ENCODE measurements at regions not wholly inside any gene's neighbourhood (a gene's known extent, or its start where the extent isn't known, plus 50 kb on each side); places are given as distances from the start of the nearest gene placed in this dataset.
"Not testable (repeated sequence)": the region's sequence is repeated elsewhere in the genome, so short reads cannot be mapped to it uniquely, and the experiment has no call there.

DNA sequence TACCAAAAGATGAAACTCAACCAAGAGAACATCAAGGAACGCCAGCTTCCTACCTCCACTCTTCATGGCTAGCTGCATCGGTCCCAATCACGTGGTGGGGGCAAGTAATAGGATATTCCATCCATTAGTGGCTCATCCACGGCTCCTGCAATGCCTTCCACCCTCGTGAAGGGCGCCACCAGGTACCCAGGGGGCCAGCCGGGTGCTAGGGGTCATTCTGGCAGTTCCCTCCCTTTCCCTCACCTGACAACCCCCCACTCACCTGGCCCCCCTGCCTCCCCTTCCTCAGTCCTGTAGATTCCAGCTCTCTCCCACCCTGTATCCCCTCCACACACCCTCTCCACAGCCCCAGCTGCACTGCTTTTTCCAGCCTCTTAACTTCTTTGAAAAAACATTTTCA is 161.9 kb downstream of the URI1 start:
- no peak for FAIRE-seq

DNA sequence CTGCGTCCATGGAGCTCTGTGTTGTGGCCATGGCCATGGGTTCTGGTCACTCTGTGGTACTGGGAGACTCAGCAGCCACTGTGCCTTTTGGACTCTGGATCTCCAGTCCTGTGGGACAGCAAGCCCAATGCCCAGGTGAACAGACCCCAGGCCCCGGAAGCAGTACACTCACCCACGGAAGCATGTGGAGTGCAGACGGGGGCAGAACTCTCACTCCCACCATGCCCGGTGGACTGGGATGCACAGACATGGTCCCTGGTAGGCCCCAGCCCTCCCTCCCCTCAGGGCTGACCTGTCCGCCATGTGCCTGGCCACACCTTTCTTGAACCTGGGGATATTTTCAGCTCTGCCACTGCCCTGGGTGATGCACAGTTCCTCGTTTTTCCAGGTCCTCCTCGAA is 163.3 kb downstream of the URI1 start:
- no peak for FAIRE-seq

DNA sequence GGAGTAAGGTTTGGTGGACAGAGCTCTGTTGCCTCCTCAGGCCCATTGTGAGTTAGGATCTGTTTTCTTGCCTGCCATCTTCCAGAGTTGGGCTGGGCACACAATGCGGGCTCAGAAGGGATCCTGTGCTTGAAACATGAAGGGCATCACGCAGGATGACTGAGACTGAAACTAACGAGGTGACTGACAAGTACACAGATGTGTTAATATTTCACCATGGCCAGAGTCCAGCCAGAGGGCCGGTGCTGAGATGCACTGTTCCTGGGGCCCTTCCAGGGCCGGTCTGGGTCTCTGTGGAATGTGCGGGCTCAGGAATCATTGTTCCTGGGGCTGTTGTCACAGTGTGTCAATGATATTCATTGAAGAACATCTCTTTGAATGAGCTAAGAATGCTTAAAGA is 163.7 kb downstream of the URI1 start:
- no peak for FAIRE-seq

DNA sequence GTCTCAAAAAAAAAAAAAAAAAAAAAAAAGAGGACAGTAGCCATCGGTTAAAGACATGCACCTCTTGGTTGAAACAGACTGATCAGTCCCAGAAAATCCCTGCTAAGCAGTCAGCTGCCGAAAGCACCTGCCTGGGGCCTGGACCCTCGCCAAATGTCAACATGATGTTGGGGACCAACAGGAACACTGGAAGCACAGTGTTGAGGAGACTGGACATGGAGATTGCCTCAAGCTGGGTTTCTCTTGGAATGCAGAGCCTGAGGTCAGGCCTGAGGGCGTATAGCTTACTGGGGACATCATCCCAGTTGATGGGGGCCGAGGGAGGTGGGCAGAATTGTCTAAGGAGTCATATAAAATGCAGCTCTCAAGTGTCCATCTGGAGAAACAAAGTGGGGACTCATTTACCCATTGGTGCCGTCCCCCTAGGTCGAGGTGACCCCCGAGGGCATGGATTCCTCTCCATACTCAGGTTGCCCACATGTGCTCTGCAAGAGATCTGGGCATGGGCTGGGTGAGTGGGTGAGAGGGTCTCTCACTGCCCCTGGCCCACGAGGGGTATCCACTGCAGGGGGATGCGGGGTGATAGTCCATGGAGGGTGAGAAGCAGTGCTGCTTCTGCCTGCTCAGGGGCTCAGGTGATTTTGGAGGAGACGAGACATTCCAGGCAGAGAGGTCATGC is 164.5 kb downstream of the URI1 start:
- no peak for FAIRE-seq

DNA sequence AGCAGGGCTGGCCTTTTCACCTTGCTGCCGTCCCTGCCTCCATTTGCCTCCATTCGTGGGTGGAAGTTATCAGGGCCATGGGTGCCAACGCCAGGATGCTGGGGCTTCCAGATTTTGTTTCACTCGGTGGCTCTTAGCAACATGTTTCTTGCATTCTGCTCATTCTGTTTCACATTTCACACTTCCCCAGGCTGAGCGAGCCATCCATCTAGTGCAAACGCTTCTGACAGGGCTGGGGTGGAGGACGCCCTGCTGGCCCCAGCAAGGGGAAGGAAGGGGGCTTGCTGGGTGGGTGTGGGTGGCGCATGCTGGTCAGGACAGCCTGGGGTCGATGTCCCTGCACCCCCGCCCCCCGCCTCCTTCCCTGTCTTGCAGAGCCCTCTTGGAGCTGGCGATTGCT is 165.2 kb downstream of the URI1 start:
- no peak for FAIRE-seq

DNA sequence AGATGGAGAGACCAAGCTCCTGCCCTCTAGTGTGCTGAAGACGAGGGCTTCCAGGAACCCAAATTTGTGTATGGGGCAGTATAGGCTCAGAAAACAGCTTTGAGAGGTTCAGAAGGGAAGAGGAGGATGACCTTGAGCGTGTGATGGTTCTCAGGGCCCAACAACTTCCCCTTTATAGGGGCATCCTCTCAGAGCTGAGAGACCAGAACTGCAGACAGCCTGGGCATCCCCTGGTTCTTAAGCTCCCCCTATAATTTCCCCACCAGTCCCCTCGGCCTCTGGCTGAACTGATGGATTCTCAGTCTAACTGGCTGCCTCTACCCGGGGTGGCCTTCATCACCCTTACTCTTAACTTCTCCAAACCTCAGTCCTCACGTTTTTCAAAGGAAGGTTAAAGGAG is 167.5 kb downstream of the URI1 start:
- no peak for FAIRE-seq

DNA sequence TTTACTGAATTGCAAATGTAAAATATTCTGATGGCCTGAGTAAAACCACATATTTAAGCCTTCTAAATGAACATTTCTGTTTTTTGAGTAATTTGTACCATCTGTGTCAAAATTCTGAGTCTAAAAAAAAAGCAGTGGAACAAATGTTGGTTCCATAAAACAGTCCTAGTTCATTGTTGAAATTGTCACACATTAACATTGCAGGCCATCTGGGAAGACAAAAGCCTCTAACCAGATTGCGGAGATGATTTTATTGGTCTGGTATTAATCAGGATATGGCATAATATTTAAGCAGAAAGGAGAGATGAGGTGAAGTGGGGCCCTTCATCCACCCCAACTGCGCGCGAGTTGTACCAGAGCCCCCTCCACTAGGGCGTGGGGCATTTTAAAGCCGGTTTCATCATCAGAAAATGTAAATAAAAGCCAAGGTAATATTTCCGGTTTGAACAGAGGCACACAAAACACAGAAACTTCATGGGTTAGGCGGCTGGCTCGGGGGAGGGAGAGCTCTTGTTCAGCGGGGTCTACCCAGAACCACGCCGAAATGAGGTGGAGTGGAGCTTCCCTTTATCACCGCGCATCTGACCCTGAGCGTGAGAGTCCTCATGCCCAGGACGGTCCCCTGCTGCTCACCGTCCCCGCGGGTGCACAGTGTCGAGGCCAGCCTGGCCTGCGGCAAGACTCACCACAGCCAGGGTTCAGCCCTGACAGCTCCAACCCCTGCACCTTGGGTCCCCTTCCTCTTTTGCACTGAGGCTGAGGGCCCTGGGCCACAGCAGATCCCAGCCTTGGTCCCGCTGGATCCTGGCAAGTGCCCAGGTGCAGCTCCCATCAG is 169.2 kb downstream of the URI1 start:
- FAIRE-seq, result no peak

DNA sequence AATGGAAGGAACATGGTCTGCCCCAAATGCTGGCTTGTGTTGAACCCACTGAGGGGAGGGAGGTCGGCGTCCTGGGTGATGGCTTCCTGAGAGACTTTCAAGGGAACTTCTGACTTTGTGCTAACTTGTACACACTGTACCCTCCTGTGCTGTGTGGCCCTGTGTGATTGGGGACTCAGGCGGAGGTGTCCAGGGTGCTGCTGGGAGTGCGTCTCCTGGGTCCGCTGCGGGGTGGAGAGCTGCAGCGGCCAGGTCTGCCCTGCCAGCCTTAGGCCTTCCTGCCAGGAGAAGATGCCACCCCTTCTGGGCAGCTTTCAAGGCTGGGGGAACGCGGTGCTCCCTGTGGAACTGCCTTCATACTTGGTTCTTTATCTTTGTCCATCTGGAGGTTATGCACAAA is 170.1 kb downstream of the URI1 start:
- no peak for FAIRE-seq

DNA sequence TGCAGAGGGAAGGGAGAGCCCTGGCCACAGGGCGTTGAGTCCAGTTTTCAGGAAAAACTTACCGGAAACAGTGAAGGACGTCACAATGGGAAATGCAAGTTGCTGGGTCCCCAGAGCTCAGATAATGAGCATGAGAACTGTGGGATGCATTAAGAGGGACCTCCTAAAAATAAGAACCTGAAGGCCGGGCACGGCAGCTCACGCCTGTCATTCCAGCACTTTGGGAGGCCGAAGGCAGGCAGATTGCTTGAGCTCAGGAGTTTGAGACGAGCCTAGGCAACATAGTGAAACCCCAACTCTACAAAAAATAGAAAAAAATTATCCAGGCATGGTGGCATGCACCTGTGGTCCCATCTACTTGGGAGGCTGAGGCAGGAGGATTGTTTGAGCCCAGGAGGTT is 170.6 kb downstream of the URI1 start:
- FAIRE-seq, result no peak

DNA sequence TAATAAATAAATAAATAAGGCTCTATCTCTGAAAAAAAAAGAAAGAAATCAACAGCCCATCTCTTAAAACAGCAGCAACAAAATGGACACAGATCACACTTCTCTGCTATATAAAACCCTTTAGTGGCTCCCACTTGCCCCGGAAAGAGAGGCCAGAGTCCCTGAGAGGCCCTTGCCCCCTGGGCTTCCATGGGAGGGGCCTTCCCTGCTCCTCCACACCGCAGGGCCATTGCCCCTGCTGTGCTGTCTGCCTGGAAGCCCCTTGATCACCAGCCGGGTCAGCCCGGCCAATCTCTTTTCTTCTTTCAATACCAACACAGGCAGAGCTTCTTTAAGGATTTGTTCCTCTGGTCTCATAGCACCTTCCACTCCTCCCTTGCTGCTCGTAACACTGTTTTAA is 171.1 kb downstream of the URI1 start:
- no peak for FAIRE-seq

DNA sequence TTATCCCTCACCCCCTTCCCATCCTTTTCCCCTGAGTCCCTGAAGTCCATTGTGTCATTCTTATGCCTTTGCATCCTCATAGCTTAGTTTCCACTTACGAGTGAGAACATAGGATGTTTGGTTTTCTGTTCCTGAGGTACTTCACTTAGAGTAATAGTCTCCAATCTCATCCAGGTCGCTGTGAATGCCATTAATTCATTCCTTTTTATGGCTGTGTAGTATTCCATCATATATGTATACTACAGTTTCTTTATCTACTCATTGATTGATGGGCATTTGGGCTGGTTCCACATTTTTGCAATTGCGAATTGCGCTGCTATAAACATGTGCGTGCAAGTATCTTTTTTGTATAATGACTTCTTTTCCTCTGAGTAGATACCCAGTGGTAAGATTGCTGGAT is 172.1 kb downstream of the URI1 start:
- FAIRE-seq, result not testable (repeated sequence)

DNA sequence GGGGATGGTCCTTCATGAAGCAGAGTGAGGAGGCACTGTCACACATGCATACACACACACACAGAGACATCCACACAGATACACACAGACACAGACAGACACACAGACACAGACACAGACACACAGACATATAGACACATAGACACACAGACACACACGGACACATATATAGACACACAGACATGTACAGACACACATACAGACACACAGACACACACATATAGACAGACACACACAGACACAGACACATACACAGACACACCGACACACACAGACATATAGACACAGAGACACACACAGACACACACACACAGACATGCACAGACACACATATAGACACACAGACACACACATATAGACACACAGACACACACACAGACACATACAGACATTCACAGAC is 173.9 kb downstream of the URI1 start:
- no peak for FAIRE-seq

DNA sequence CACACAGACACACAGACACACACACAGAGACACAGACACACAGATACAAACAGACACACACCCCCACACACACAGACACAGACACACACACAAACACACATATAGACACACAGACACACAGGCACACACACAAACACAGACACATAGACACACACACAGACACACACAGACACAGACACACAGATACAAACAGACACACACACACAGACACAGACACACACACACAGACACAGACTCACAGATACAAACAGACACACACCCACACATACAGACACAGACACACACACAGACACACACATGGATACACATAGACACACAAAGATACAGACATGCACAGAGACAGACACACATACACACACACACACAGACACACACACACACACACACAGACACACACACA is 174.5 kb downstream of the URI1 start:
- FAIRE-seq, result no peak

DNA sequence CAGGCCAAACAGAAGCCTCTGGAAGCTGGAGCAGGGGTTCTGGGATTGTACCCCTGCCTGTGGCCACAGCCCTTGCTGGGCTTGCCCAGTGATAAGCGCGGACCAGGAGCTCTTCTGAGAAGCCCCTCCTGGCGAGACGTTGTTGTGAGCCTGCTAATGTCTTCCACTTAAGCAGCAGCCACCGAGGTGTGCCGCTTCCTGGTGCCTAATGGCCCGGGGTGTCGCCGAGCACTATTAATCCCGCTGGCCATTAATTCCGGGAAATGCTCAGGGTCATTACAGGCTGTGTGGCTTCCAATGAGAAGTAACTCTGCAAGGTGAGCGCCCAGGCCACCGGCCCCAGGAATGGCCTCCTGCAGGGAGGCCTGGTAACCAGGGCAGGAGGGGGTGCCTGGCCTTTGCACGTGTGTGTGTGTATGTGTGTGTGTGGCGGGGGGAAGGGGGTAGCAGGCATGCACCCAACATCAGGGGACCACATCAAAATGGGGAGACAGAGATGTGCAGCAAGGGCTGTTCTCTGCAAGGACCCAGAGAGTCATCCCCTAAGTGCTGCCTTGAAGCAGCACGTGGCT is 175.0 kb downstream of the URI1 start:
- no peak for FAIRE-seq

DNA sequence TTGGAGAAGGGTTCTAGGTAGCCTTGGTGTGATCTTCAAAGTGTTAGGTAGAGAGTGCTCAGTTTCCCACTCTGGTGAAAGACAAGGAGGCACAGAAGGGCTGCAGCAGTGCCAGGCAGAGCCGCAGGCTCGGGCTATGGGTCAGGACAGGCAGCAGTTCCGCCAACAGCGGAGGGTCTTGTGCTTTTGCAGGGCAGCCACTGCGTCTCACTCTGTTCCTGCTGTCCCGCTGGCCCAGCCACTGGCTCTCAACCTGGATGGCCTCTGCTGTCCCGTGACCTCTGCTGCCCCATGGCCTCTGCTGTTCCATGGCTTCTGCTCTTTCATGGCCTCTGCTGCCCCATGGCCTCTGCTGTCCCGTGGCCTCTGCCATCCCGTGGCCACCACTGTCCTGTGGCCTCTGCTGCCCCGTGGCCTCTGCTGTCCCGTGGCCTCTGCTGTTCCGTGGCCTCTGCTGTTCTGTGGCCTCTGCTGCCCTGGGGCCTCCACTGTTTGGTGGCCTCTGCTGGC is 175.7 kb downstream of the URI1 start:
- FAIRE-seq, result no peak

DNA sequence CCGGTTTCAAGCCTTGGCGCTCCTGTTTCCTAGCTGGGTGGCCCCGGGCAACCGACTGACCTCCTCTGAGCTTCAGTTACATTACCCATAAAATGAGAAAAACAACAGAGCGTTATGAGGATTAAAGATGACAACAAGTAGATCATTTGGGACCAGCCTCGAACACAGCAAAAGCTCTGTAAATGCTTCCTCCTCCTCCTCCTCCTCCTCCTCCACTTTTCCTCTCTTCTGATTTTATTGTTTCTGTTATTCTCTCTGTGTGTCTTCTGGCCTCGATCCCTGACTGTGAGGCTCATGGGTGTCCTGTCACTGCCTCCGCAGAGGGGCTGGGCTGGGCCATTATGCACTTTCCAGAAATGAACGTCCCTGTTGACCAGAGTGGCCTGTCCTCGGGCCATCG is 176.2 kb downstream of the URI1 start:
- FAIRE-seq, result no peak

DNA sequence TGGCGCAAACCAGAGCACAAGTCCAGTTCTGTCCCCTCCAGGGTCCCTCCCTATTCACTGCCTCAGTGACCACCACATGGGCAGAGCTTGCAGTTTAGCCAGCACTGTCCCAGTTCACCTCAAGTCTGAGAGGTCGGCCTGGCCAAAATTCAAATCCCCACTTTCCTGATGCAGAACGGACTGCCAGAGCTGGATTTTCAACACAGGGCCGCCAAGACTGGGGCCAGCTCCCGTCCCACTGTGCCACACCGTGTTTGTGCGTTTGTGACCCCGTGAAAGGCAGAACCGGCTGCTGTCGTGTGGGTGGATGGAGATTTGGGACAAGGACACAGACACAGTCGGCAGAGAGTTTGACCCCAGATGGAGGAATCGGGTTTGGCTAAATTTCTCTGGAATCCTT is 176.7 kb downstream of the URI1 start:
- no peak for FAIRE-seq

DNA sequence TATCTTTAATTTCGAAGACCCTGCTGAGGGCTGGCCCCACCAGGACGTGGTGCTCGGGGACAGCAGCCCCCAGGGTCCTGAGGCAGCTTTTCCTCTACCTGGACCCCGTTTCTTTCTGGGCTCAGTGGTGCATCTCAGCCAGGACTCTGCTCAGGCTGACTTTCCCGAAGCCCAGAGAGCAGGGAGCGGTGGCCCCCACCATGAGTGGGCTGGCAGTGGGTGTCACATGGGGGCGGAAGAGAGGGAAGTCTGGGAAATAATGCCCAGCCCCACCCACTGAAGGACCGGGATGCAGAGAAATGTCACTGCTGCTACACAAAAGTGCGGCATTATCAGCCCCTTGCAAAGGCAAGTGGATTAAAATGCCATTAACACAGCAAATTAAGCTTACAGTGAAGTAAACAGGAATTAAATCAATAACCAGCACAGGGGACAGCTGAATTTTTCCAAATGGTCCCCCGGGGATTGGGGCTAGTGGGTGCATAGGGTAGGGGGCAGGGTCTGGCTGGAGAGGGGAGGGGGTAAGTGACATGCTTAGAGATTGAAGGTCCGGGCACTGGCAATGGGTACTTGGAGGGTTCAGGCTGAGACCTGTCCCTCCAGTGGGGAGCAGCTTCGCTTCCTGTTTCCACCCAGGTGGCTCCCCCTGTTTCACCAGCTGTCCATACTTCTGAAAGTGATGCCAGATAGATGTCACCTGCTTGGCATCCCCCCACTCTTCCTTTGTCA is 177.3 kb downstream of the URI1 start:
- no peak for FAIRE-seq

DNA sequence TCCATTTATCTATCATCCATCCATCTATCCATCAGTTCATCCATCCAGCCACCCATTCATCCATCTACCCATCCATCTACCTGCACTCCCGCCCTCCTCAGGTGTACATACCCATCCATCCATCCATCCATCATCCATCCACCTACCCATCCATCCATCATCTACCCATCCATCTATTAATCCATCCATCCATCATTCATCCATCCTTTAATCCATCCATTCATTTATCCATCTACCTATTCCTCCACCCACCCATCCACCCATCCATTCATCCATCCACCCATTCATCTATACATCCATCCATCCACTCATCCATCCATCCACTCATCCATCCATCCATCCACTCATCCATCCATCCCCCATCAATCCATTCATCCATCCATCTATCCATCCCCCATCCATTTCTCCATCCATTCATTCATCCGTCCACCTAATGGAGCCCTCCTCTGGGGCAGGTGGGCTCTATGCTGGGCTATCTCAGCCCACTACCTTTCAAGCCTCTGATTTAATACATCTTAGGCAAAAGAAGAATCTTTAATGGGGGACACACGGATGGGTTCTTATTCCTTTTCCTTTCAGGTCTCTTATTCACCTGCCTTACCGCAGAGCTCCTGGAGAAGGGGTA is 178.9 kb downstream of the URI1 start:
- FAIRE-seq, result no peak

DNA sequence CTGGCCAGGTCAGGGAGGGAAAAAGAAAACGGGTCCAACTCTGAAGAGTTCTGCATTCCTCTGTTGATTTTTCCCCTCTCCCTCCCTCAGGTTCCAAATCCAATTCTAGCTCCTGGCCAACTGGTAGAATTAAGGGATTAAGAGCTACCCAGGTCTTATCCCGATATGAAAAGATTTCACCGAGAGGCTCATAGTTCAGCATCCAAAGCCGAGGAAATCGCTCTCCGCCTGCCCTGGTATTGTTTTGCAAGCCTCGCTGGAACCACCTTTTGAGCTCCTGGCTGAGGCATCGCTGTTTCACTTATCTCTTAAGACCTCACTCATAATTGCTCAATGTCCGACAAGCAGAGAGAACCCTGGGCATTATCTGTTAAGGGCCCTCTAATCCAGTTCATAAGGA is 180.4 kb downstream of the URI1 start:
- no peak for FAIRE-seq

DNA sequence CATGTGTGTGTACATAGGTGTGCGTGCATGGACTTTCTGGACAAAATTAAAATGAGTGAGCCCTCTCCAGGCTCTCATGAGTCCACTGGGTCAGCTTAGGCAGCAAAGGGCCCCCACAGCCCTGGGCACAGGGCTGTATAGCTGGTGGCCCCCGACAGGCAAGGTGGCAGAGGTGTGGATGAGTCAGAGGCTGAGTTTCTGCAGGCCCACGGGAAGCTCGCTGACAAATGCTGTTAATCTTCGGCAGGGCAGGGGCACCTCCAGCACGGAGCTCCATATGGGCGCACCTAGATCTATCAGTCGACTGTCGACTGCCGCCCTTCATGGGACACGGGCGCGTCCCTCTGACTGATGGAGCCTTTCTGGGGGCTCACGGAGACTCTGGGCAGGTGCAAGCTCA is 181.1 kb downstream of the URI1 start:
- FAIRE-seq, result no peak

DNA sequence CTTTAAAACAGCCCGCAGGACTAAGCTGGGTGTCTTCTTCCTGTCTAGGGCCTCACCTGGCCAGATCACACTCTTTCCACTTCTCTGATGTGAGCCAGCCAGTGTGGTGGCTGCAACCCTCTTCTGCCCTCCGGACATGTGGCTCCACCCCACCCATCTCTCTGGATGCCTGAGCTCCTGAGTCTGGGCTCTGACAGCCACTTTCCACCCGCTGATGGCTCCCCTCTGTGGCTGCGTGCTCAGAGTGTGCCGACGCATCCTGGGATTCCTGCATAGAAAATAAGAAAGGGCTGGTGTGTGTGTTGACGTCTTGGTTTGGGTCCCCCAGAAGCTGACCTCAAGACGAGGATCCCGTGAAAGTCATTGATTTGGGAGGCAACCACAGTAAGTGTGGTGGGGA is 181.6 kb downstream of the URI1 start:
- no peak for FAIRE-seq

DNA sequence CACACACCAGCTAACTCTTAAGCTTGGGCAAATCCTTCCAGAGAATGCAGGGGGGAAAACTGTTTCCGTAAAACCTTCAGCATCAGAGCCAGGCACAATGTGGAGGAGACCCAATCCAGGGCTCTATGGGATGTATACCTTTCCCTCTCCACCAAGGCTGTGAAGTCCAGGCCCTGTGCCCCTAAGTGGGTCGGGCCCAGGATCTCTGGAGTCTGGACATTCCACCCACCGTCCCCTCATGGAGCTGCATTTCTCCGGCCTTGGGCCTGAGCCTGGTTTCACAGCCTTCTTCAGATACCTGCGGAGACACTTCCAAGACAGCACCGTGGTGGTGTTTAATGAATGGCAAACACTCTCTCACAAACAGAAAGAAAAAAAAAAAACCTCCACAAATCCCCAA is 186.2 kb downstream of the URI1 start:
- no peak for FAIRE-seq

Data from A204.1 (cell line).